ENCODE measurements at regions not wholly inside any gene's neighbourhood (a gene's known extent, or its start where the extent isn't known, plus 50 kb on each side); places are given as distances from the start of the nearest gene placed in this dataset.

GRCh38 chr5:98587166-98587565, 186.3 kb upstream of the RGMB start:
- no peak for DNase-seq
- no peaks in the 10 kb centered on the region for H3K36me3 ChIP-seq

GRCh38 chr5:98588215-98588614, 185.2 kb upstream of the RGMB start:
- no peaks in the 10 kb centered on the region for H3K27me3 ChIP-seq
- no peaks in the 10 kb centered on the region for H3K9me3 ChIP-seq
- no peak for DNase-seq
- H3K4me3 ChIP-seq = no peak overlapping the region
- intact Hi-C loops (cut with DNase I; ENCODE audit: low total_unique reads) = no loop called here
- no peaks in the 10 kb centered on the region for H3K4me1 ChIP-seq
- no peak overlapping the region for H3K27ac ChIP-seq
- H3K36me3 ChIP-seq = no peaks in the 10 kb centered on the region
- TF ChIP-seq CTCF (IDR thresholded peaks at IDR 0.05) = no peak
- no peak for TF ChIP-seq POLR2A (IDR thresholded peaks at IDR 0.05)

More at GRCh38 chr5:98587166-98587565, 186.3 kb upstream of the RGMB start:
- Histone ChIP-seq H3K9me3 (no peaks in the 10 kb centered on the region), H3K27me3 (no peaks in the 10 kb centered on the region), H3K4me3 (no peak overlapping the region), H3K27ac (no peak overlapping the region), H3K4me1 (no peaks in the 10 kb centered on the region)
- TF ChIP-seq CTCF (IDR thresholded peaks at IDR 0.05) (no peak), POLR2A (IDR thresholded peaks at IDR 0.05) (no peak)
- intact Hi-C loops (cut with DNase I; ENCODE audit: low total_unique reads) = no loop called here

- TF ChIP-seq CTCF (IDR thresholded peaks at IDR 0.05) = no peak
- no peak for TF ChIP-seq POLR2A (IDR thresholded peaks at IDR 0.05)
- no peak overlapping the region for H3K27ac ChIP-seq
- no peak for DNase-seq
- intact Hi-C loops (cut with DNase I; ENCODE audit: low total_unique reads) = no loop called here
- H3K36me3 ChIP-seq = no peaks in the 10 kb centered on the region
- H3K4me1 ChIP-seq = no peaks in the 10 kb centered on the region
- no peaks in the 10 kb centered on the region for H3K9me3 ChIP-seq
- no peaks in the 10 kb centered on the region for H3K27me3 ChIP-seq
- H3K4me3 ChIP-seq = no peak overlapping the region
These were observed 180.0 kb upstream of the RGMB start for GRCh38 chr5:98593418-98593817.

- intact Hi-C loops (cut with DNase I; ENCODE audit: low total_unique reads) = no loop called here
- no peak overlapping the region for H3K27ac ChIP-seq
- no peaks in the 10 kb centered on the region for H3K27me3 ChIP-seq
- no peaks in the 10 kb centered on the region for H3K36me3 ChIP-seq
- H3K4me3 ChIP-seq = no peak overlapping the region
- no peak for DNase-seq
- H3K4me1 ChIP-seq = no peaks in the 10 kb centered on the region
- H3K9me3 ChIP-seq = no peaks in the 10 kb centered on the region
- TF ChIP-seq POLR2A (IDR thresholded peaks at IDR 0.05) (no peak), CTCF (IDR thresholded peaks at IDR 0.05) (no peak)
These were observed 179.4 kb upstream of the RGMB start for GRCh38 chr5:98594098-98594497.

- intact Hi-C loops (cut with DNase I; ENCODE audit: low total_unique reads) = no loop called here
- H3K4me3 ChIP-seq = no peak overlapping the region
- H3K4me1 ChIP-seq = no peaks in the 10 kb centered on the region
- H3K27ac ChIP-seq = no peak overlapping the region
- TF ChIP-seq POLR2A (IDR thresholded peaks at IDR 0.05) = no peak
- H3K27me3 ChIP-seq = no peaks in the 10 kb centered on the region
- no peaks in the 10 kb centered on the region for H3K9me3 ChIP-seq
- DNase-seq = no peak
- H3K36me3 ChIP-seq = no peaks in the 10 kb centered on the region
These were observed 174.4 kb upstream of the RGMB start for GRCh38 chr5:98599016-98599415.

GRCh38 chr5:98602534-98603112, 170.8 kb upstream of the RGMB start:
- Histone ChIP-seq H3K27ac (no peak overlapping the region), H3K36me3 (no peaks in the 10 kb centered on the region), H3K9me3 (no peaks in the 10 kb centered on the region), H3K27me3 (no peaks in the 10 kb centered on the region), H3K4me1 (no peaks in the 10 kb centered on the region), H3K4me3 (no peak overlapping the region)
- intact Hi-C loops (cut with DNase I; ENCODE audit: low total_unique reads) = no loop called here
- TF ChIP-seq CTCF (IDR thresholded peaks at IDR 0.05) = no peak
- no peak for TF ChIP-seq POLR2A (IDR thresholded peaks at IDR 0.05)
- no peak for DNase-seq

All from uterus (tissue), 3 donors.